NCI-H1930 (cell line): ENCODE measurements at regions not wholly inside any gene's neighbourhood (a gene's known extent, or its start where the extent isn't known, plus 50 kb on each side); places are given as distances from the start of the nearest gene placed in this dataset.

Source experiments
- DNase-seq, 2 experiments: peaks; one replicate each; lab custom pipeline; 2025; lab: John Stamatoyannopoulos, UW

DNA sequence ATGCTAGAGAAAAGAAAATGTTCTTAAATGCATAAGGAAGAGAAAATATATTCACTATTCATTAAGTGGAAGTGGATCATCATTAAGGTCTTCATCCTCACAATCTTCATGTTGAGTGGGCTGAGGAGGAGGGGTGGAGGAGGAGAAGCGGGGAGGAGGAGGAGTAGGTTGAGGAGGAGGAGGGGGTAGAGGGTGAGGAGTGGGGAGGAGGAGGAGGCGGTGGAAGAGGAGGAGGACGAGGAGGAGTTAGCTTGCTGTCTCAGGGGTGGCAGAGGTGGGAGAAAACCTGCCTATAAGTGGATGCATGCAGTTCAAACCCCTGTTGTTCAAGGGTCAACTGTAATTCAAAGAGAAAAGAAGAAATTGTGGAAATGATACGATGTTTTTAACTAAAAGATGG is 71.6 kb downstream of the MYEOV start:
- DNase-seq, result no peak

DNA sequence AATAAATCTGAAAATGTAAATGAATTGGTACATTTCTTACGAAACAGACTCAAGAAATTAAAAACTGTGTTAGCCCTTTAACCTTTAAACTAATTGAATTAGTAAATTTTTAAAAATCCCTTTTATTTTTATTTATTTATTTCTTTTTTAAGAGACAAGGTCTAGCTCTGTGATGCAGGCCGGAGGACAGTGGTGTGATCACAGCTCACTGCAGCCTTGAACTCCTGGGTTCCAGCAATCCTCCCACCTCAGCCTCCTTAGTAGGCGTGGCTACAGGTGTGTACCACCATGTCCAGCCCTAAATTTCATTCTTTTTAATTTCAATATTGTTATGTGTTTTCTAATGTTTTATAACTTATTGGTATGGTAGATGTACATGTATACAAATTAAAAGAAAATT is 72.6 kb downstream of the MYEOV start:
- DNase-seq, result no peak

DNA sequence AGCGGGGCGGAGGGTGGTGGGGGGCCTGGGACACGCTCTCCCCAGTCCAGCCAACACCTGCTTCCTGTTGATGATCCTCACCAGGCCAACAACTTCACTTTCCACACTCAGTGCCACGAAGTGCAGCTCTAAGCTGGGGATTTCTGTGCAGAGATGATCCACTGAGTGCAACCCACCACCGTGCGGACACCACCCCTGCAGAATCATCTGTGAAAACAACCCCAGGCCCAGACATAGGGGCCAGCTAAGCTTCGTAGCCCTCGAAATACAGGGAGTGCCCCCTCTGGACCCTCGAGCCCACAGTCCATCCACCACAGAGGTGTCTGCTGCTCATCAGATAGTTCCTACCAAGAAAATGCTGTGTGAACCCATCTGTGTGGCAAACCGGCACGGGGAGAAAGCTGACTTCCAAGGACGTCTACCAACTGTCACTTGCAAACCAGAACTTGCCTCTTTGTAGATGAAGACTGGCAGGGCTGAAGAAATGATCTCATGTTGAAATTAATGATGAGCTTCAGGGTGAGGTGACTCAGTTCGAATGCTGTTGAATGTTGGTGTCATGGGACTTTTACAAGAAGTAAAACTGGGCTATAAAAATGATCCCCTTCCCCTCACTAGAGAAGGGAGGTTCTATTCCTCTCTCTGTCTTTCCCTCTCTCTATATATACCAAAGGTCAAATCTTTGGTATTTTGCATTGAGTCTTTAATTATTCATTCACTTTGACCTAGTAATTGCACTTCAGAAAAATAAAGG is 73.4 kb downstream of the MYEOV start:
- no peak for DNase-seq

DNA sequence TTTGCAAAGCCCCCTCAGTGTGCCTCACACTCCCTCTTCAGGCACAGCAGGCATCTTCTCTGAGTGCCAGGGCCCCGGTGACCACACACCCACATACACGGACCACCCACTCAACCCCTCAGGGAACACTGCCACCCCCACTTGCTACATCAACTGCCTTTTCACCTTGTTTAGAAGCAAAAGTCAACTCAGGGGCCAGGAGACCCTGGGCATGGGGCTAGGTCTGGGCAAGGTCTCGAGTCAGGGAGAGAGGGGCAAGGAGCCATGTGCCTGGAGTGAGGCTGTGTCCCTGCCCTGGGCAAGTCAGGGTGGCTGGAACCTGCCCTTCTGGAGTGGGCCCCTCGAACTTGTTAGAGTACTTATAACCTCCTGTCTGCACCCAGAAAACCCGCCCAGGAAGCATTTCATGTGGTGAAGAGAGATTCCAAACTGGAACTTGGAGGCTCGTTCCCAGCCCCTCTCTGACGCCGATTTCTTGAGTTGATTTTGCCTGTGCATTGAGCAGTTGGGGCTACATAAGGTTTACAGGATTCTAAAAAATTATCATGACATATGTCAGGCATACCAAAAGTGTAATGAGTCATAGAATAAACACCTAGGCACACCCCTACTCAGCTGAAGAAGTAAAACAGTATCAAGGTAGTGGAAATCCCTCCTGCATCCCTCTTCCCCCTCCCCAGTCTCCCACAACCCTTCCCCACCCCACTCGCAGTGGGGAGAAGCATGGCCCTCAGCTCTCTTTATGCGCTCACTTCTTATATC is 74.3 kb downstream of the MYEOV start:
- no peak for DNase-seq

DNA sequence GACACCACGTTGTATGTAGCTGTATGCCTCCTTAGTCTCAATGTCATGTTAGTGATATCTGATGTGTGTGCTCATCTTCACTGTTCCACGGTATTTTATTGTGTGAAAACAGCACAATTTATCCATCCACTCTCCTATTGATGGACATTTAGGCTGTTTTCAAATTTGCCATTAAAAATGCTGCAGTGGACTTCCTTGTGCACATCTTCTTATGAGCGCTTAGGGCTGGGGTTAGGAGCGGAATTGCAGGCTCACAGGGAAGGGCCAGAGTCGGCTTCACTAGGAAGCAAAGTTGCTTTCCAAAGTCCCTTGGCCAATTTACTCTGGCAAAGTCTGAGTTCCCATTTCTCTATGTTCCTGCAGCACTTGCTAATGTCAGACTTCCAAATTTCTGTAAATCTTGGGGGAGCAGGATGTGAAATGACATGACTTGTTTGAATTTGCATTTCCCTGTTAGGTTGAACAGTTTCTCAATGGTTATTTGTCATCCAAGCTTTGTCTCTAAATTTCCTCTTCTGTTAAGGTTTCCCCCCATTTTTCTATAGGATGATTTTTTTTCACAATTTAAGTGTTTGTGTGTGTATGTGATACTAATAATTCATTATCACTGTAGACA is 75.4 kb downstream of the MYEOV start:
- no peak for DNase-seq

DNA sequence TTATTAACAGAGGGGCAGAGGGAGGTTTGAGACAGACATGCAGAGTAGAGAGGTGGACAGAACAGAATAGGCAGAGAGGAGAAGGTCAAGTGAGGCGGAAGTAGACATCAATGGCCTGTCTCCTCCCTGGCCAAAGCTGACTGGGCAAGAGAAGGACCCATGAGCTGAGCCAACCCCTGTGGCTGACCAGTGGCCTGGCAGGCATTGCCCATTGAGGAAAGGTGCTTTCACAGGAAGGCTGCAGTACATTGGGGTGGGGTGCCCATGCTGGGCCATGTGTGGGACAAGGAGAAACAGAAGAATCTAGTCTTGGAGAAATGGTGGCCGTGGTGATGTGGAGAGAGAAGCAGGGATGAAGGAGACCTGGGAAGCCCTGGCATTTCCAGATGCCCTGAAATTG is 76.0 kb downstream of the MYEOV start:
- no peak for DNase-seq

DNA sequence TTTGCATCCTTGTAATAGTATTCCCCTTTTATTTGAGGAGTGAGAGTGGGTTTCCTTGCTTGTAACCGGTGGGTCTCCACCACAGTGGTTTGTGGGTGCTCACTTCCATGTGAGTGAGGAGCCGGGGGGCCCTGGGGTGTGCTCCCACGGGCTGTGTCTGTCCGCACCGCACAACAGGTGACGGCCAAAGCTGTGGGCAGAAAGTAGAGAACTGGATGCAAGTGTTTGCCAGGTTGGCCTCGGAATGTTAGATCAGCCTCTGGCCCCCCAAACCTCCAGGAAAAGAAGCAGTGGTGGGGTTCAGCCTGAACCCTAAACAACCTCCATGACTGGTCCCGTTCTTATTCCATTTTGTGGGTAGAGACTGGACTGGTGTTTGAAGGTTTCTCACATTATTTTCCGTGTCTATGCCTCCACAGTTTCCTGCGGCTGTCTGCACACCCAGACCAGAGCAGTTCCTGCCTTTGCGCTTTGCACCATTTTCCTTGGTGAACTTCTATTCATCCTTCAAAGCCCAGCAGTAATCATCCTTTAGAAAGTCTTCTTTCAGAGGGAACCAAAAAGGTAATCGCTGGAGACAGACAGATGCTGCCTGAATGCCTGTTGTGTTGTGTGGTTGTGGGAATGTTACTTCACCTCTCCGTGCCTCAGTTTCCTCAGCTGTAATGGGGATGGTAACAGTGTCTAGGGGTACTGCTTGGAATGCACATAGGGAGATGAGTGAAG is 77.2 kb downstream of the MYEOV start:
- DNase-seq, result no peak

DNA sequence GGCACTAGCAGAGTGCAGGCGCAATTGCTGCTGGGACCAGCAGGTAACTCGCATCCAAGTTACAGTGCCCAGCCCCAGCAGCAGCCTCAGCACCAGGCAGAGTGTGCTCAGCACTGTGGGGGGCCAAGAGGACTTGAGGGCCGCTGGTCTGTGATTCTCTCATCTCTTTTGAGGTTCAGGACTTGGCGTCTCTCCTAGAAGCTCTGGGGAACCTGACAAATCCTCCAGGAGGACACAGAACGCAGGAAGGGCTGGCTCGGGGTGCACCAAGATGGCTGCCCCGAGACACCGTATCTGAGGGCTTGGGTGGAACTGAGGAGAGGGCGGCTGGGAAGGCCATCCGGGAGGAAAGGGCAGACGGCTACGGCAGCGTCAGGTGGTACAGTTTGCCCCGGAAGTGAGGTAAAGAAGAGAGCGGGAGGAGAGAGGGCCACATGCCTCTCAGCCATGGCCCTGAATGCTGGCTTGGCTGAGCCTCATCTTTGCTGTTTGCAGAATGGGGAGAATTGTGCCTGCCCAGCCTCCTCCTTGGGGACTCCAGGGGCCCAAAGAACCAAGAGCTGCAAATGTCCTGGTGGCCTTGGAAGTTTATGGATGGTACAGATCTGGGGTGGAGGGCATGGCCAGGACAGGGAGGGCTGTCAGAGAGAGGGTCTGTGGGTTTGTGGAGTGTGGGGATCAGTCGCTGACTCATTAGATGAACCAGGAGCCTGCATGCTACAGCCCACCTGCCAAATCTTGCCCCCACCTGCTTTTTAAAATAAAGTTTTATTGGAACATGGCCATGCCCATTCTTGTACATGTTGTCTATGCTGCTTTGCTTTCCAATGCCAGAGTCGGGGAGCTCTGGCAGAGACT is 78.0 kb downstream of the MYEOV start:
- DNase-seq, result no peak

DNA sequence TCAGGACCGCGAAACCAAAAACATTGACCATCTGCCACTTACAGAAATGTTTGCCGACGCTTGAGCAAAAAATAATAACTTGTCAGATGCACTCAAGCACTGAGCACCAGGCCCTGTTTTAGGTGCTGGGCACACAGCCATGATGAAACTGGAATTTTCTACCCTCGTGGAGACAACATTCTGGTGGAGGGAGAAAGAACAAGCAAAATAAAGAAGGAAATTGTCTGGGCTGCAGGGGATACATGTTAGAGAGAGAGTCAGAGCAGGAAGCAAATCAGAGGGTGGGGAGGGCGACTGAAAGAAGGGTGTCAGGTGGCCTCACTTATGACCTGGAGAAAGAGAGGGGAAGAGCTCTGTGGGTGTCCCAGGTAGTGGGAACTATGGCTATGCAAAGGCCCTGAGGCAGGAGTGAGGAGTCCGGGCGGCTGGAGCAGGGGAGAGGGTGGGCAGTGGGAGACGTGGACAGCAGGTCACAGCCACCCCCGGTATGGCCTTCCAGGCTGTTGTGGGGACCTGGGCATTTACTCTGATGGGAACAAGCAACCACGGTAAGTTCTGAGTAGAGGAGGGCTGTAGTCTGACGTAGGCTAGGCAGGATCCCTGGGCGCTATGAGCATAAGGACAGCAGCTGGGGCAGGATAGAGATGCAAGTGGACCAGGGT is 78.8 kb downstream of the MYEOV start:
- DNase-seq, result no peak

DNA sequence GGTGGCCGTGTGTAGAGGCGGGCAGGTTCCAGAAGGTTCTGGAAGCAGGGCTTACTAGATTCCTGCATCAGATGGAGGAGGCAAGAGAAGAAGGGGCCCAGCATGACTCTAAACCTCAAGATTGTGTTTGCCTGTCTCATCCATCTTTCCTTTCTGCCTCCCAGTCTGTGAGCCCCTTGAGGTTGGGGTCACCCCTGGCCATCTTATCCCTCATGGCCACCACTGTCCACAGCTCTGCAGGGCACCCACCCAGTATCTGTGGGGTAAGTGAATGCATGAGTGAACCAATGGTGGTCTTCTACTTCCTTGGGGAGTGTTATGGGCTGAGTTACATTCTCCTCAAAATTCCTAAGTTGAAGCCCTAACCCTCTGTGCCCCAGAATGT is 79.3 kb downstream of the MYEOV start:
- DNase-seq, result no peak

DNA sequence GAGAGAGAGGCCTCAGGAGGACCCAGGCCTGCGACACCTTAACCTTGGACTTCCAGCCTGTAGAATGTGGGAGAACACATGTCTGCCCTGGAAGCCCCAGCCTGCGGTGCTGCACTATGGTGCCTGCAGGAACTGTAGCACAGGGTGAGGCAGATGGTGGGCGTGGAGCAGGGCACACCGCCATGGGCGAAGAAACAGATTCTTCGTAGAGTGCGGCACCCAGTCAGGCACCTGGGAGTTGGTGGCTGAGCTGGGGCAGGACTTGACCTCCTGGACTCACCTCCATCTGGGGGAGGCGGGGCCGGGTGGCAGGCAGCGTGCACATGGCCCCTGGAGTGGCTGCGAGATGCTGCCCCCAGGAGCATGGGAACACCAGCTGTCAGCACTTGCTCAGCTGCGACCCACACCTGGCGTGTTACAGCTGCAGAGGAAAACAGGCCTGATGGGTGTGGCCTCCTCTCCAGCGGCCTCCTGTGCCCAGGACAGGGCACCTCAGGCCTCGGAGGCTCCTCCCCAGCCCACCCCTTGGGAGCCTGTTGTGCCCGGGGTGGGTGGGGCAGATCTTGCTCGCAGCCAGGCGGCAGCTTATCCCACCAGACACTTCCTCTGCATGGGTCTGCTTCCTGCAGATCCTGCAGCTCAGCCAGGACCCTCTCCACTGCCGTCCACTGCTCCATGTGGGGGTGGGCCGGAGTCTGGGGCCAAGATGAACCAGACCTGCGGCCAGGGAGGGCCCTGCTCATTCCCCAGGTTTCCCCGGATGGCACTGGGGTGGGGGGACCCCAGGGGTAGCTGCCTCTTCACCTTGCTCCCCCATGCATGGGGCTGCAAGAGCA is 80.4 kb downstream of the MYEOV start:
- DNase-seq, result no peak

DNA sequence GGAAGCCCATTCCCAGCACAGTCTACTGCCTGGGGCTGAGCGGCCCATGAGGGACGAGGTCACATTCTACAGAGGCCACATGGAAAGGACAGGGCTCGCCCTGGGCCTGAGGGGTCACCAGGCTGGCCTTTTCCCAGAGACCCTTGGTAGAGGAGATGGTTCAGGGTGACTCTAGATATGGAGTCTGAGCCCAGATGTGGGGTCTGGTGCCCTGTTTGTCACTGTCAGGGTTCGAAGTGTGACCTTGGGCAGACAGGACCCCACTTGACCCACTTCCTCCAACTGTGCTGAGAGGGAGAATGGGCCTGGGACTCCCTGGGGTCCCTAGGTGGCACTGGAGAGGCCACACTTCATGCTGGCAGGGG is 81.0 kb downstream of the MYEOV start:
- no peak for DNase-seq

DNA sequence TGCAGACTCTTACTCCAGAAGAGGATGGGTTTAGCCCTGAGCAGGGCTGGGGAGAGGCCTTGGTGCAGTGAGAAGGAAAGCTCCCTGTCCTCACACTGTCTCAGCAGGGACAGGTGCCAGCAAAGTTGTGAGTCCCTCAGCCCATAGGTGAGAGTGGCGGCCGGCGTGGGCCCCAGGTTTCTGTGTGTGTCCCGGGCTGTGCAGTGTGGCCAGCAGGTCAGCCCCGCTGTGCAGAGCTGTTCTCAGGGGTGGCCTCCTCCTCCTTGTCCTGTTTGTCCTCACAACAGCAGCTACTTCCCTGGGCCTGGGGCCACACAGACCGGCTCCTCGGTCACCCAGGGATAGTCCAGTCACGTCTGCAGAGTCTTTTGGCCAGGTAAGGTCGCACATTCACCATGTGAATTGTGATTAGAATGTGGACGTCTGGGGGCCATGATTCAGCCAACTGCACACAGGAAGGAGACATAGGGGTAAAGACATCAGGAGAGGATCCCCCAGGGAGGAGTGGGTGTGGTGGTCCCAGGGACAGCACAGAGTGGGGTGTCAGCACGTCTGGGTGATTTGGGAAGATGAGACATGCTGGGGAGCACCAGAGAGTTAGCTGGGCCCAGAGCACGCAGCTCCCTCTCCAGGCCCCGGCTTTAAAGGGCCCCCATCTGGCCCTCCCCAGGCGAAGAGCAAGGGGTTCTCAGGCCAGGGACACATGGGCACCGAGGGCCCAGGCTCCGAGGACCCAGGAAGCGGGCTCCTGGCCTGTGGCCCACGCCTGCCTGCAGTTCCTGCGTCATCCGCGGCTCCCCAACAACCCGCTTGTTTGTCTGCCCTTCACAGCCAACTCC is 81.6 kb downstream of the MYEOV start:
- DNase-seq, result no peak

DNA sequence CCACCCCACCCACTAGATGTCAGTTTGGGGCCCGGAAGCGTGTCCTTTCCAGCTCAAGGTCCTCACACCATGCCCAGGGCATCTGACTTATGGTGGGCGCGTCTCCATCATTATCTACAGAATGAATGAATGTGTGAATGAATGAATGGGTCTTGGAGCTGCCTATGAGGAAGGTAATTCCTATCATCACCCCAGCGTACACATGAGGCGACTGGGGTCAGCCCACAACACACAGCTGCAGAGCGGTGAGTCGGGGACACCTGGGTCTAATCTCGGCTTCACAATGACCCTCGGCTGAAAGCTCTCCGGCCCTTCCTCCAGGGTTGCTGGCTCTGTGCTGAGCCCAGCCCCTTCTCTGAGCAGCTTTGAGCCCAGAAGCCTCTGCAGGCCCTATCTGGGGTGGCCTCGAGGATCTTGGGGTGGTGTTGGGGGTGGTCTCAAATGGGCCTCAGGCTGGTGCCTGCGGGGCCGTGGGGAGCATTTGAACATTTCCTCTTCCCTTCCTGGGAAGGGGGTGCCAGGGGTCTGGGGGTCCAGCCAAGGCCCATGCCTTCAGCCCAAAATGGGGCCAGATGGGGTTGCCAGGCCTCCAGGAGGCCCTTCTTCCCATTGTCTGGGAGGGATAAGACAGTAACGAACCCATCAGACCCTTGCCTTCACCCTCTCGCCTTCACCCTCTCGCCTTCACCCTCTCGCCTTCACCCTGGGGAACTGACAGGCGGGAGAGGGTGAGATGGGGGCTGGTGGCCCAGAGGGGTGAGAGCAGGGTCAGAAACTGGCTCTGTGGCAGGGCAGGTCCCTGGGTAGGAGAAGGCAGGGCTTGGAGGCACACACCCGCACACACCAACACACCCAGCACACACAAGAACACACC is 82.4 kb downstream of the MYEOV start:
- DNase-seq, result no peak

DNA sequence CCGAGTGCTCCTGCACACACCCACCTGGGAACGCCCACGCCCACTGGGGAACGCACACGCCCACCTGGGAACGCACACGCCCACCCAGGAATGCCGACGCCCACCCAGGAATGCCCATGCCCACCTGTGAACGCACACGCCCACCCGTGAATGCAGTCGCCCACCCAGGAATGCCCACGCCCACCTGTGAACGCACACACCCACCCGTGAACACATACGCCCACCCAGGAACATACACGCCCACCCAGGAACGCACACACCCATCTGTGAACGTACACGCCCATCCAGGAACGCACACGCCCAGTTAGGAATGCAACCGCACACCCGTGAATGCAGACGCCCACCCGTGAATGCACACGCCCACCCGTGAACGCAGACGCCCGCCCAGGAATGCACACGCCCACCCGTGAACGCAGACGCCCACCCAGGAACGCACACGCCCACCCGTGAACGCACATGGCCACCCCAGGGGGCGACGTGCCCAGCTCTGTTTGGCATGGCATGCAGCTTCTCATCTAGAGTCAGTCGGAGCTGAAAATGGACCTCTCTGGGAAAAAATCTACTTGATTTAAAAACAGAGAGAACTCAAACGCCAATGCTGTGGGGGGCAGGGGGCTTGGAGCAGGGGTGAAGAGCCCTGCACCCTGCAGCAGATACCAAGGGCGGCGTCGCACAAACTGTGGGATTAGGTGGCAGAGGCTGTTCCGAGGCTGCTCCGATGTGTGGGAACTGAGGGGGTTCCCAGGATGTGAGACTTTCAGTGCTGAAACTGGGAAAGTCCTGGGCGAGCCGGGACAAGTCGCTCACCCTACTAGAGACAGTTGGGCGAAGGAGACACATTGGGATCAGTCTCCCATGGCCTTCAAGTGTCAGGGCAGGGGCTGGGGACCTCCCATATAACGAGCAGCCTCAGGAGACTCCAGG is 83.3 kb downstream of the MYEOV start:
- no peak for DNase-seq

DNA sequence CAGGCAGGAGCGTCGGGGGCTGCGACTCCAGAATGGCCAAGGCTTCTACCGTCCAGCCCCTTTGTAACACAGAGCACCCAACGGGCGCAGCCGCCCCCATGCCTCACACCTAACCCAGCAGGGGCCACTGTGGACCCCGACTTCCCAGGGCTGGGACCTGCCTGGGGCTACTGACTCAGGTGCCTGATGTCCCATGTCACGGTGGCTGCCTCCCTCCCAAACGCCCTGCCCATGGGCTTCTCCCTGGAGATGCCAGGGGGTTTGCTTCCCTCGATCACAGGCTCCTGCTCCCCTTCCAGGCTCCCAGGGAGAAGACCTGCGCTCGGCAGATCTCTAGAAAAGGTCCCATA is 84.0 kb downstream of the MYEOV start:
- no peak for DNase-seq
